ENCODE measurements at regions not wholly inside any gene's neighbourhood (a gene's known extent, or its start where the extent isn't known, plus 50 kb on each side); places are given as distances from the start of the nearest gene placed in this dataset.

- Histone ChIP-seq H3K23me2 (ENCODE audit: low read depth, low read length) (no peaks in the 10 kb centered on the region), H3K4me1 (replicated peaks in 1 of 4; ENCODE audit: control insufficient read depth in 3 of 4, insufficient read depth in 4 of 4, low read length in 3 of 4) (peaks cover 0 to 13% (median 4%) of the 10 kb centered on the region in 4 experiments; a peak in 3 of 7 replicates), H3K4me2 (ENCODE audit: insufficient read depth in 1 of 2, low read depth in 2 of 2, low read length in 2 of 2) (no peak overlapping the region), H4K8ac (ENCODE audit: extremely low read depth, insufficient read depth, low read length) (no peak overlapping the region), H4K20me1 (replicated peaks in 1 of 2; ENCODE audit: control insufficient read depth in 1 of 2, insufficient read depth in 2 of 2, low read length in 2 of 2) (no peaks in the 10 kb centered on the region), H3K27ac (ENCODE audit: low read depth, low read length) (no peak overlapping the region), H3K4me3 (ENCODE audit: extremely low read depth in 1 of 4, insufficient read depth in 2 of 4, low read depth in 3 of 4, low read length in 4 of 4) (no peak overlapping the region), H3K18ac (ENCODE audit: extremely low read depth, low read length) (no peak overlapping the region), H3K27me3 (replicated peaks in 1 of 4; ENCODE audit: control insufficient read depth in 3 of 4, extremely low read depth in 1 of 4, insufficient read depth in 3 of 4, low read length in 3 of 4) (no peaks in the 10 kb centered on the region), H3K23ac (ENCODE audit: insufficient read length) (no peak overlapping the region), H2BK15ac (ENCODE audit: low read length) (no peak overlapping the region), H3K9me3 (ENCODE audit: insufficient read depth in 2 of 2, low read depth in 1 of 2, low read length in 1 of 2) (no peaks in the 10 kb centered on the region), H3K9ac (replicated peaks in 1 of 4; ENCODE audit: extremely low read depth in 1 of 4, low read depth in 3 of 4, low read length in 3 of 4) (no peak overlapping the region), H3K4ac (replicated peaks; ENCODE audit: insufficient read length, low read depth, low read length) (no peak overlapping the region), H3K79me1 (ENCODE audit: low read depth, low read length) (no peaks in the 10 kb centered on the region), H3K14ac (ENCODE audit: insufficient read length) (no peak overlapping the region), H2BK20ac (ENCODE audit: low read length) (no peak overlapping the region), H2AK5ac (ENCODE audit: low read depth, low read length) (no peak overlapping the region), H2BK5ac (ENCODE audit: low read depth, low read length) (no peak overlapping the region), H3K79me2 (ENCODE audit: control insufficient read depth in 1 of 2, insufficient read depth in 2 of 2, low read length in 2 of 2) (no peaks in the 10 kb centered on the region), H2AFZ (ENCODE audit: low read length) (no peak overlapping the region), H4K91ac (replicated peaks; ENCODE audit: insufficient read length, low read length) (no peak overlapping the region), H3K36me3 (ENCODE audit: control insufficient read depth in 2 of 4, insufficient read depth in 4 of 4, low read length in 3 of 4) (no peaks in the 10 kb centered on the region), H3K56ac (replicated peaks; ENCODE audit: insufficient read length, low read depth, low read length) (no peak overlapping the region), H4K5ac (ENCODE audit: insufficient read length, low read depth, low read length) (no peak overlapping the region), H2BK120ac (replicated peaks; ENCODE audit: low read depth, low read length) (no peak overlapping the region), H2BK12ac (ENCODE audit: low read depth, low read length) (no peak overlapping the region)
- no peak for FAIRE-seq
- WGBS, 2 experiments (ENCODE audit: extremely low coverage in 1 of 2, insufficient coverage in 1 of 2, insufficient read length in 1 of 2, insufficient replicate concordance in 2 of 2, low coverage in 1 of 2, low lambda C conversion rate in 2 of 2, missing lambda C conversion rate in 1 of 2): 83% methylated on average over 3 of the region's 3 CpGs; no CpG with 5 or more reads in 1 of the 2 experiments
- TF ChIP-seq BRCA1 (IDR thresholded peaks at IDR 0.05; ENCODE audit: low read depth, low read length) (no peak), JUN (IDR thresholded peaks at IDR 0.05; ENCODE audit: low read depth, low read length) (no peak), RAD21 (IDR thresholded peaks at IDR 0.05 in 1 of 2, conservative IDR thresholded peaks at IDR 0.05 in 1 of 2; ENCODE audit: low read depth in 2 of 2, low read length in 2 of 2) (no peak), CBX5 (IDR thresholded peaks at IDR 0.05; ENCODE audit: low read depth, low read length) (no peak), RBBP5 (IDR thresholded peaks at IDR 0.05; ENCODE audit: borderline replicate concordance, low read depth, low read length) (no peak), CHD1 (IDR thresholded peaks at IDR 0.05; ENCODE audit: low read depth, low read length) (no peak), MAFK (IDR thresholded peaks at IDR 0.05; ENCODE audit: low read depth, low read length) (no peak)
- ChIA-PET POLR2A (ENCODE audit: partially characterized antibody) (no interaction called here), CTCF (ENCODE audit: partially characterized antibody) (interaction anchor here (1.1 kb wide), 1 partner anchor 32 kb away, joined by 3 read pairs; no protein-coding TSS in a partner anchor)
- no peak for DNase-seq (ENCODE audit: low read depth in 1 of 2, low spot score in 2 of 2)
These were observed 222.4 kb upstream of the TLE3 start for GRCh38 chr15:70320077-70320476.

Data from H1 (cell line).